ENCODE measurements at regions not wholly inside any gene's neighbourhood (a gene's known extent, or its start where the extent isn't known, plus 50 kb on each side); places are given as distances from the start of the nearest gene placed in this dataset.

DNA sequence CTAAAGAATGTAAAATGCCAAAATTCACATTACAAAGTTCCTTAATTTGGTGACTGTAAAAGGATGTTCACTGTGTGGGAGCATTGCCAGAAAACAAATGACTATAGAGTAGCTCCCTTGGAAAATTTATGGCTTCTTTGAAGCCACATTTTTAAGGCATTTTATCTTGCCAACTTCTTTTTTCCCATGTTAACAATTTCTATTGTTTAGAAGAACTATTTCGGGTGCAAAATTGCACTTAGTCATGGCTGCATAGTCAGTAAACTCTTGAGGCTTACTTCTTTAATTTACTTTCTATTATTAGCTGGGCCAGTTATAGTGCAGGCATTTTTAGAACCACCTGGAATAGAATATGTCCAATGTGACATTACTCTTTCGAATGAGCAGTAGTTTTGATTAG is 515.3 kb downstream of the JRKL start:
- H3K4ac ChIP-seq (ENCODE audit: low read depth, low read length), result no peak overlapping the region
- H2BK5ac ChIP-seq (ENCODE audit: low read depth, low read length, poor library complexity, severe bottlenecking), result no peak overlapping the region
- no peak overlapping the region for H2AFZ ChIP-seq (replicated peaks; ENCODE audit: low read length, poor library complexity)
- H2BK20ac ChIP-seq (ENCODE audit: low read depth, low read length), result no peak overlapping the region
- H4K91ac ChIP-seq (ENCODE audit: insufficient read depth, low read depth, low read length), result no peak overlapping the region
- no peak for TF ChIP-seq MAFK (IDR thresholded peaks at IDR 0.05; ENCODE audit: low read depth, low read length)
- TF ChIP-seq CHD1 (IDR thresholded peaks at IDR 0.05; ENCODE audit: low read depth, low read length), result no peak
- no peak overlapping the region for H3K18ac ChIP-seq (ENCODE audit: low read depth, low read length)
- no peaks in the 10 kb centered on the region for H3K4me1 ChIP-seq (ENCODE audit: control insufficient read depth, insufficient read depth, low read length)
- DNase-seq (no peak), ATAC-seq (ENCODE audit: low read depth) (no peak)
- no peak overlapping the region for H2BK15ac ChIP-seq (ENCODE audit: low read depth, low read length)
- H3K9me1 ChIP-seq (ENCODE audit: insufficient read depth, low read length), result no peaks in the 10 kb centered on the region
- H3K4me2 ChIP-seq (ENCODE audit: low read depth, low read length), result no peak overlapping the region
- ChIA-PET CTCF (no interaction called here), POLR2A (ENCODE audit: unreplicated experiment) (no interaction called here)
- H3K23ac ChIP-seq (ENCODE audit: low read depth, low read length), result no peak overlapping the region
- no peak overlapping the region for H4K5ac ChIP-seq (ENCODE audit: low read depth, low read length)
- no peaks in the 10 kb centered on the region for H3K36me3 ChIP-seq (ENCODE audit: control insufficient read depth, insufficient read depth, low read length)
- intact Hi-C loops (cut with micrococcal nuclease) (no loop called here), in situ Hi-C loops (cut with MboI; ENCODE audit: low sequenced_read_pairs) (no loop called here), dilution Hi-C loops (cut with HindIII; ENCODE audit: low sequenced_read_pairs, unreplicated experiment) (no loop called here)
- no peak overlapping the region for H3K14ac ChIP-seq (replicated peaks; ENCODE audit: low read depth, low read length)
- H2AK5ac ChIP-seq (ENCODE audit: low read depth, low read length), result no peak overlapping the region
- WGBS, 2 experiments (ENCODE audit: extremely low coverage in 2 of 2, insufficient read length in 1 of 2), result no CpG with 5 or more reads among the region's 2 CpGs
- no peak overlapping the region for H3K56ac ChIP-seq (ENCODE audit: extremely low read depth, insufficient read depth, low read length)
- no peak overlapping the region for H2BK120ac ChIP-seq (ENCODE audit: low read depth, low read length)
- no peaks in the 10 kb centered on the region for H3K9me3 ChIP-seq (ENCODE audit: control insufficient read depth, insufficient read depth, low read length)
- H3K79me1 ChIP-seq (ENCODE audit: low read depth in 1 of 2, low read length in 2 of 2), result no peaks in the 10 kb centered on the region
- no peak overlapping the region for H3K27ac ChIP-seq (ENCODE audit: insufficient read depth, low read length)
- no peaks in the 10 kb centered on the region for H3K27me3 ChIP-seq (ENCODE audit: control insufficient read depth, insufficient read depth, low read length)
- no peak overlapping the region for H2AK9ac ChIP-seq (replicated peaks; ENCODE audit: low read depth, low read length, poor library complexity)
- H3K9ac ChIP-seq (ENCODE audit: low read depth, low read length), result no peak overlapping the region
- H4K20me1 ChIP-seq (ENCODE audit: insufficient read depth, low read length), result no peaks in the 10 kb centered on the region
- H3K4me3 ChIP-seq (ENCODE audit: insufficient read depth, low read depth, low read length), result no peak overlapping the region
- H4K8ac ChIP-seq (ENCODE audit: low read depth in 2 of 2, low read length in 2 of 2), result no peak overlapping the region
- no TSS peak for BruUV-seq (replicated peaks)

All from IMR-90 (cell line).